K562 (cell line): ENCODE measurements at regions not wholly inside any gene's neighbourhood (a gene's known extent, or its start where the extent isn't known, plus 50 kb on each side); places are given as distances from the start of the nearest gene placed in this dataset.

Experiments
- ATAC-seq: fragments of 200-7000 bp; cut with Tn5 transposase; 3 replicates; pipeline ENCODE4 v1.9.1; 2020; ENCODE audit warnings: moderate library complexity
- BruUV-seq: library from RNA; stranded (reverse); fragments of 400-500 nt; replicated peaks from 2 replicates; lab custom pipeline; 2021; lab: Mats Ljungman, UMichigan
- CTCF ChIA-PET: fragments of 300-600 bp; formaldehyde crosslinking; extraction: SDS; loops from one replicate; lab custom pipeline; 2021; ENCODE audit warnings: low intra/inter-chr PET ratio; lab: Yijun Ruan, JAX
- POLR2A ChIA-PET: fragments of 300-600, 350-650 bp; sonication (Branson Sonifier 250); formaldehyde crosslinking; extraction: SDS; loops from one replicate; lab custom pipeline; 2021; ENCODE audit warnings: antibody characterized with exemption, inconsistent platforms; lab: Yijun Ruan, JAX
- DNase-seq, 4 experiments: peaks; one replicate each; pipeline versions ENCODE4 v3.0.0 to v3.0.0-alpha.2; 2011 to 2018; ENCODE audit warnings: low spot score in 3 of 4, mixed read lengths in 3 of 4; ENCODE audit errors: extremely low read depth in 1 of 4
- FAIRE-seq: peaks from 2 replicates; lab custom pipeline; 2011; peaks lifted over from hg19 to GRCh38; lab: Jason Lieb, UNC
- H2AFZ ChIP-seq: 2 replicates; pipeline ENCODE4 v1.6.0; 2011; ENCODE audit warnings: low read depth, low read length, control low read depth, inconsistent platforms
- H3K27ac ChIP-seq: fragments of 200-600 bp; 3 replicates; pipeline ENCODE4 v1.8.0; 2011; ENCODE audit warnings: low read depth, mild to moderate bottlenecking, control low read depth, inconsistent platforms, low read length, moderate library complexity, mixed read lengths; ENCODE audit errors: extremely low read depth
- H3K27me3 ChIP-seq, 2 experiments: fragments of 300-600 bp in 1 of 2; 2 replicates in 1 of 2; 3 replicates in 1 of 2; pipeline versions ENCODE4 v1.6.0 to v1.8.0; 2011; ENCODE audit warnings: inconsistent platforms in 2 of 2, low read length in 2 of 2, mild to moderate bottlenecking in 1 of 2, mixed read lengths in 1 of 2, moderate library complexity in 1 of 2; ENCODE audit not compliant: control insufficient read depth in 2 of 2, insufficient read depth in 2 of 2
- H3K36me3 ChIP-seq: fragments of 300-600 bp; 3 replicates; pipeline ENCODE4 v1.8.0; 2011; ENCODE audit warnings: mild to moderate bottlenecking, low read length, inconsistent platforms; ENCODE audit not compliant: control insufficient read depth, insufficient read depth
- H3K4me1 ChIP-seq, 2 experiments: fragments of 200-600 bp in 1 of 2; replicated peaks in 1 of 2; 2 replicates in 1 of 2; 3 replicates in 1 of 2; pipeline versions ENCODE4 v1.5.1 to v1.8.0; 2011; ENCODE audit warnings: inconsistent platforms in 2 of 2, low read length in 2 of 2, mild to moderate bottlenecking in 1 of 2, mixed read lengths in 1 of 2, moderate library complexity in 1 of 2; ENCODE audit not compliant: control insufficient read depth in 2 of 2, insufficient read depth in 2 of 2
- H3K4me2 ChIP-seq: 2 replicates; pipeline ENCODE4 v1.6.1; 2011; ENCODE audit warnings: low read length, control low read depth, inconsistent platforms, mixed read lengths; ENCODE audit not compliant: insufficient read depth
- H3K4me3 ChIP-seq: fragments of 200-600 bp; sonication (generic), shearing (Covaris generic); 2 replicates; pipeline ENCODE4 v1.5.1; 2016; ENCODE audit warnings: control low read depth, inconsistent platforms
- H3K79me2 ChIP-seq: fragments of 200-600 bp; 3 replicates; pipeline ENCODE4 v1.8.0; 2011; ENCODE audit warnings: low read length, inconsistent platforms; ENCODE audit not compliant: control insufficient read depth, insufficient read depth
- H3K9ac ChIP-seq, 2 experiments: 2 replicates each; pipeline versions ENCODE4 v1.6.0 to v1.6.1; 2011; ENCODE audit warnings: low read depth in 2 of 2, low read length in 2 of 2, control low read depth in 1 of 2, inconsistent platforms in 1 of 2, mild to moderate bottlenecking in 1 of 2, mixed read lengths in 1 of 2; ENCODE audit not compliant: insufficient read depth in 1 of 2
- H3K9me1 ChIP-seq: one replicate; pipeline ENCODE4 v1.6.0; 2011; ENCODE audit warnings: inconsistent platforms, mild to moderate bottlenecking, low read length, moderate library complexity; ENCODE audit not compliant: control insufficient read depth, insufficient read depth
- H3K9me3 ChIP-seq: replicated peaks from 2 replicates; pipeline ENCODE4 v1.5.1; 2011; ENCODE audit warnings: low read depth, low read length, inconsistent platforms; ENCODE audit not compliant: control insufficient read depth, insufficient read depth
- H4K20me1 ChIP-seq: replicated peaks from 2 replicates; pipeline ENCODE4 v1.6.1; 2011; ENCODE audit warnings: low read length, inconsistent platforms, mixed read lengths; ENCODE audit not compliant: control insufficient read depth, insufficient read depth
- AFF4 ChIP-seq: sonication (generic); formaldehyde crosslinking; IDR thresholded peaks from 2 replicates; pipeline ENCODE4 v1.8.0; 2023; ENCODE audit warnings: mild to moderate bottlenecking, missing genetic modification reagents
- IRF1 ChIP-seq: sonication (generic); formaldehyde crosslinking; IDR thresholded peaks from 2 replicates; pipeline ENCODE4 v1.8.0; 2022; ENCODE audit warnings: missing genetic modification reagents, mild to moderate bottlenecking, borderline replicate concordance
- SUPT5H ChIP-seq: fragments of 450-650 bp; IDR thresholded peaks from 2 replicates; pipeline ENCODE4 v1.6.1; 2016
- ZNF668 ChIP-seq: fragments of 250-450 bp; sonication (Bioruptor Pico); IDR thresholded peaks from 2 replicates; pipeline ENCODE4 v1.8.0; 2022; ENCODE audit warnings: mild to moderate bottlenecking, inconsistent platforms
- WGBS: fragments of 100-300 bp; shearing (Covaris generic); methylation state at CpG from one replicate; pipeline ENCODE4 v1.1.6; 2016; ENCODE audit warnings: low coverage, mixed read lengths; ENCODE audit not compliant: insufficient coverage; ENCODE audit errors: missing lambda C conversion rate; 5-methylcytosine and 5-hydroxymethylcytosine counted together
- in situ Hi-C: fragments of 300-500 bp; cut with MboI; formaldehyde crosslinking; loops from 4 replicates; pipeline ENCODE4 v1.15.0; 2018; ENCODE audit warnings: inconsistent platforms, mixed read lengths
- intact Hi-C: fragments of 100-400 bp; cut with micrococcal nuclease; formaldehyde crosslinking; loops from 2 replicates; pipeline ENCODE4 v1.14.2; 2022
- TF ChIP-seq, protein P1 (sequence below): IDR thresholded peaks from 2 replicates; pipeline ENCODE4 v1.6.1; 2012; ENCODE audit warnings: low read depth, low read length, improper control_type of control experiment, borderline replicate concordance

DNA sequence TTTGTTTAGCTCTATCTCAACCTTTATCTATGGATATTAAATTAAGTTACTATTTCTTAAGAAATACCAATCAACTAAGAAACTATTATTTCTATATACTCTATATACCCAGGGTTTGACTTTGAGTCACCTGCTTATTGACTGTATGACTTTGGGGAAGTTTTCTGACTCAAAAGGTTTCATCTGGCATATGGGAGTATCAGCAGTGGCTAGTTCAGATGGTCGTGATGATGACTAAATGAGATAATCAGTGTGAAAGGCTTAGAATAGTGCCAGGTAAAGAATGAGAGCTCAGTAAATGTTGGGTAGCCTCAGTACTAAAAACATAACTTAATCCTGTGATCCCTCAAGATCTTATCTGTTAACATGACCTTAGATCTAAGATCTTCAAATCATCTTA is 179.7 kb upstream of the ISL1 start:
- Histone ChIP-seq H3K36me3 (no peaks in the 10 kb centered on the region), H3K27ac (no peak overlapping the region), H3K4me2 (no peak overlapping the region), H4K20me1 (no peaks in the 10 kb centered on the region), H3K27me3 (no peaks in the 10 kb centered on the region), H3K4me3 (no peak overlapping the region), H3K79me2 (no peaks in the 10 kb centered on the region), H3K9me1 (no peaks in the 10 kb centered on the region), H3K4me1 (no peaks in the 10 kb centered on the region), H2AFZ (no peak overlapping the region), H3K9me3 (no peaks in the 10 kb centered on the region), H3K9ac (no peak overlapping the region)
- no peak for ATAC-seq
- ChIA-PET POLR2A (no interaction called here), CTCF (no interaction called here)
- BruUV-seq: no TSS peak
- FAIRE-seq: no peak
- intact Hi-C loops: no loop called here
- TF ChIP-seq AFF4 (CRISPR knock-in tag): no peak
- TF ChIP-seq, protein P1, sequence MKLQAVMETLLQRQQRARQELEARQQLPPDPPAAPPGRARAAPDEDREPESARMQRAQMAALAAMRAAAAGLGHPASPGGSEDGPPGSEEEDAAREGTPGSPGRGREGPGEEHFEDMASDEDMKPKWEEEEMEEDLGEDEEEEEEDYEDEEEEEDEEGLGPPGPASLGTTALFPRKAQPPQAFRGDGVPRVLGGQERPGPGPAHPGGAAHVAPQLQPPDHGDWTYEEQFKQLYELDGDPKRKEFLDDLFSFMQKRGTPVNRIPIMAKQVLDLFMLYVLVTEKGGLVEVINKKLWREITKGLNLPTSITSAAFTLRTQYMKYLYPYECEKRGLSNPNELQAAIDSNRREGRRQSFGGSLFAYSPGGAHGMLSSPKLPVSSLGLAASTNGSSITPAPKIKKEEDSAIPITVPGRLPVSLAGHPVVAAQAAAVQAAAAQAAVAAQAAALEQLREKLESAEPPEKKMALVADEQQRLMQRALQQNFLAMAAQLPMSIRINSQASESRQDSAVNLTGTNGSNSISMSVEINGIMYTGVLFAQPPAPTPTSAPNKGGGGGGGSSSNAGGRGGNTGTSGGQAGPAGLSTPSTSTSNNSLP: no peak
- TF ChIP-seq SUPT5H: no peak
- no peak for TF ChIP-seq ZNF668 (CRISPR knock-in tag)
- no peak for TF ChIP-seq IRF1 (CRISPR knock-in tag)
- in situ Hi-C loops: no loop called here
- 0% methylated on average over 1 of the region's 1 CpG for WGBS
- no peak for DNase-seq
